NCI-H146 treated with DMSO at 0.1 percent for 48 hours (cell line): ENCODE measurements at regions not wholly inside any gene's neighbourhood (a gene's known extent, or its start where the extent isn't known, plus 50 kb on each side); places are given as distances from the start of the nearest gene placed in this dataset.
"Not testable (repeated sequence)": the region's sequence is repeated elsewhere in the genome, so short reads cannot be mapped to it uniquely, and the experiment has no call there.

Experiments
- DNase-seq: peaks from one replicate; lab custom pipeline; 2025; ENCODE audit not compliant: unreplicated experiment; lab: John Stamatoyannopoulos, UW

DNA sequence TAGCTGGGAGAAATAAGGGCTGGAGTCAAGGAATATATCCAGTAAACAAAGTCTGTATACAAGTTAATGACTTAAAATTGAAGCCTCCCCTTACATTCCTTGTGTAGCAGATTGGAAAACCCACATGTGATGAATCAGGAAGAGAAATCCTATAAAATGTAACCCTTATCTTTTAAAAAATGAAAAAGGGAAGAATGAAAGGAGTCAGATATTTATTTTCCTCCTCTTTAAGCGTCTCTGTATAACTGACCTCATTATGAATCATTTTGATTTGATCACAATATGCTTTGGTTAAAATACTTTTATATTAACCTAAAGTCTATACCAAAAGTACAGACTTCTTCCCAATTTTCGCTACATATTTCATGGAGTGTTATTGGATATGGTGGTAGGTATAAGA lies 316.3 kb upstream of the STAC start:
- no peak for DNase-seq

GRCh38 chr3:36065321-36065720 lies 315.0 kb upstream of the STAC start:
- DNase-seq: no peak

GRCh38 chr3:36075491-36075890 lies 304.8 kb upstream of the STAC start:
- no peak for DNase-seq

- DNase-seq: no peak
Observed at GRCh38 chr3:36077320-36077719, 303.0 kb upstream of the STAC start.

GRCh38 chr3:36082958-36083357 lies 297.3 kb upstream of the STAC start:
- DNase-seq: not testable (repeated sequence)

DNA sequence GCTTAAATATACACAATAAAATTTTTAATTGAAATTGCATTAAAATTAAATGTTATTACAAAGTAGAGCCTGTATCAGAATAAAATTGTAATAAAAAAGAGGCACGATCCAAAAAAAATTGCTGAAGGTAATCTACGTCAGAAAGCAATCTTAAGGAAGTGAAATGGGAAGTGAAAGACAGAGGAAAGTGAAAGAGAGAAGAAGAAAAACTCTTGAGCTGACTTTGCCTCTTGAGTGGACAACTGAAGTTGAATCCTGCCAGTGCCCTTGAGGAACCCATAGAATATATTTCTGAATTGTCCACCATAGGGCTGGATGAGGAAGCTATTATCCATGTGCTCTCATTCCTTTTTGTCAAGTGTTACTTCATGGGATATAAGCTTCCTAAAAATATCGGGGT lies 285.1 kb upstream of the STAC start:
- no peak for DNase-seq

DNA sequence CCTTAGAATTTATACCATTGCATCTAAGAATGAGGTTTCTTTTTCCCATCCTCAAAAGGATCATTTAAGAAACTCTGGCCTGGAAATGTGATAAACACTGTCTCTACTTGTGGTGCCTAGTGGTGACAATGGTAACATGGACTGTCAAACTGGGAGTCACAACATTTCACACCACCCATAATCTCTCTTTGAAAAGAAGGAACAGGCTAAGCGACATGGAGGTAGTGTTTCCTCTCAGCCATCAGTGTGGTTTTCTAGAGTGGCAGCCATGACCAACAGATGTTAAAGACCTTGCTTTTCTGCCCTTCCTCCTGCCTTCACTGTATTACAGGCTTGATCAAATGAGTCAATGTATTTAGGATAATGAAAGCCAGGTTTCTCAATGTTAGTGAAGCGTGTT lies 283.1 kb upstream of the STAC start:
- no peak for DNase-seq

DNA sequence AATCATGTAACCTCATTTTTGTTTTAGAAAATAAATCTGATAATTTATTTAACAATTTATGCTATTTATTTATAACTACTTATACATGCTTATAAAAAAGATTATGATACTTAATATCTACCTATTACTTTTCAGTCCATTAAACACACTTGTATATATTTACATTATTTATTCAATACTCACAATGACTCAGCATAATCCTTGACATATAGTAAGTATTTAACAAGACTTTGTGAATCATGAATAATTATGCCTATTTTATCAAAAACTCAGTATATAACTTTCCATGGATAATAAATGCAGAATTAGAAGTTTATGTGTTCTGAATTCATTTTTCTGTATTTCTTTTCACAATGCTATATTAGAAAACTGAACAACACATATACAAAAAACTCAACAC lies 266.0 kb upstream of the STAC start:
- DNase-seq: no peak

GRCh38 chr3:36124118-36124796 lies 256.0 kb upstream of the STAC start:
- DNase-seq: no peak

DNA sequence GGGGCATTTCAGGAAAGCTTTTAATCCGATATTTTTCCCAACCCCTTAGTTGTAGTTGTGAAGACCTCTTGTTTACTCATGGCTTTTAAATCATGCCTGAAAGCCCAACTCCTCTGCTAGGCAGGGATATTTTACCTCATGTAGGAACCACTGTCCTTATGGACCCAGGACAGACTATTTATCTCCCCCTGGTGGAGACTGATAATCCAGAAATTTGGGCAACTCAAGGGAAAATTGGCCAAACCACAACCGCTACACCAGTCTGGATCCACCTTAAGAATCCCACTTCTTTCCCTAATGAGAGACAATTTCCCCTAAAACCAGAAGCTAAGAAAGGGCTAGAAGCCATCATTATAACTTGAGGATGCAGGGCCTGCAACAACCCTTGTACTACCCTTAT lies 248.1 kb upstream of the STAC start:
- no peak for DNase-seq

GRCh38 chr3:36135863-36136262 lies 244.4 kb upstream of the STAC start:
- no peak for DNase-seq

- DNase-seq: no peak
Observed at GRCh38 chr3:36142746-36143145, 237.6 kb upstream of the STAC start.

DNA sequence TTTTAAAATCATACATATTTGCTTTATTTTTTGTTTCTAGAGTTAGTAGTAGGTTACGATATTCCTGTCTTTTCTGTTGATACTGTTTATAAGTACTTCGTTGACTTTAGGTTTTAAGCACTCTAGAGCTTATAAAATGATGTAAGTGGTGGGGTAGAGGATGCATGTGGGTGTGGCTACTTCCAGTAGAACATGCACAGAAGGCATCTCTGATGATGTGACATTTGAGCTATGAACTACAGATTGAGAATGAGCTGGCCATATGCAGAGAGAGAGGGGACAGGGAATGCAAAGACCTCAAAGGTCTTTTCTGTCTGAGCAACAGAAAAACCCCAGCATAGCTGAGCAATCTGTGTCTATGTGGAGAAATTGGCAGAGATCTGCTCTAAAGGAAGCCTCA lies 233.9 kb upstream of the STAC start:
- no peak for DNase-seq

- no peak for DNase-seq
Observed at GRCh38 chr3:36147934-36148558, 232.3 kb upstream of the STAC start.

DNA sequence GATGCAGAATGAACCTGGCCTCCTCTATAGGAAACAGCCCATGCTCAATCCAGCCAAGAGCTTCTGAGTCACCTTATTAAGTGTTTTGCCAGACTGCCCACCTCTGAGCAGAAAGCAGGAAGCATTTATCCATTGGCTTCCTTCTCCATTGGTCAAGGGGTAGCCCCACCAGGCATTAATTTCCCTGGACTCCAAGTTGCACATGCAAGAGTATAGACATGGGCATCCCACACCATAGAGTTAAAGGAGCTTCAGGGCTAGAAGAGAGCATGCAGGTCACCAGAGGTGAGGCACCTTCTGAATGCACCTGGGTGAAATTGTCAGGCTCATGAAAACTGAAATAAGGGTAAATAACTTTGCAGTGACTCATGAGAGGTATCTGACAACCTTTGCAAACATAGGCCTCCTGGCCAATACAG lies 230.8 kb upstream of the STAC start:
- DNase-seq: no peak

DNA sequence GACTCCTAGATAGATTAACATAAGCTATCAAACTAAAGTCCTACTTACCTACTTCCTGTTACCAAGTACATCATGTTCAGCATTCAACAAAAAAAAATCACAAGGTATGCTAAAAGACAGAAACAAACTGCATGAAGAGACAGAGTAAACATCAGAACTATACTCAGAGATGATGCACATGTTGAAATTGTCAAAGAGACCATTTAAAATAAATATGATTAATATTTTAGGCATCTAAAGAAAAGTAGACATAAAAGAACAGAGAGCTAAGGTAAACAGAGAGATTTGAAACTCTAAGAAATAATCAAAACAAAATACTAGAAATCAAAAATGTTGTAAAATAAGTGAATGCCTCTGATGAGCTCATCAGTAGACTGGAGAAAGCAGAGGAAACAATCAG lies 224.8 kb upstream of the STAC start:
- no peak for DNase-seq

GRCh38 chr3:36164400-36164799 lies 215.9 kb upstream of the STAC start:
- no peak for DNase-seq

DNA sequence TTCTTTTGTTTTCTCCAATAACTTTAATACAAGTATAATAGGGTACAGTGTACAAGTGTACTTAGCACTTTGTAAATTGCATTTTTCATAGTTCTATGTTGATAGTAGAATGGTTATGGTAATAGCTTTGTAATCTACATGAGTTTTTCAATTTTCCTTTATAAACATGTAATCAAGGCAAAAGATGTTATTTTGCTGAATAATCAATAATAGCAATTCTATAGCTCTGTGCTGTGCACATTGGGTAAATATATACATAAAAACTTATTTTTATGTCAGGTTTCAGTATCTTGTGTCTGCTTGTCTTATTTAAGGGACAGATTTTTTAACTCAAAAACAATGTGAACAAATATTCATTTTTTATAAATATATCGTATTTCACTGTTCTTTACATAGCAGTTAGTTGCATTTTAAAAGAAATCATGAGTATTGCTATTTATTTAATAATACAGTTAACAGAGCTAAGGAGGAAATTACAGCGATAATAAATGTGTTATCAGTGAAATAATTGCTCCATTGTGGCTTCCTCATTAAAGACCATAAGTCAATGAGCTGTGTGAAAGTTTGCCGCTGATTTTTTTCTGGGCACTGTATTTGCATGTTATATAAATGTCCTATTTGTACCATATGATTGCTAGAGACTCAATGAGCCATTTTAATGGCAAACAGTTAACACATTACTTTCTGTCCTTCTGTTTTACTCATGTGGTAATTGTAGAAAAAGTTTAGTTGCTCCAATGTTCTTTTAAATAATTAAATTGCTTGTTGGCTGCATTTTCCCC lies 214.6 kb upstream of the STAC start:
- no peak for DNase-seq

DNA sequence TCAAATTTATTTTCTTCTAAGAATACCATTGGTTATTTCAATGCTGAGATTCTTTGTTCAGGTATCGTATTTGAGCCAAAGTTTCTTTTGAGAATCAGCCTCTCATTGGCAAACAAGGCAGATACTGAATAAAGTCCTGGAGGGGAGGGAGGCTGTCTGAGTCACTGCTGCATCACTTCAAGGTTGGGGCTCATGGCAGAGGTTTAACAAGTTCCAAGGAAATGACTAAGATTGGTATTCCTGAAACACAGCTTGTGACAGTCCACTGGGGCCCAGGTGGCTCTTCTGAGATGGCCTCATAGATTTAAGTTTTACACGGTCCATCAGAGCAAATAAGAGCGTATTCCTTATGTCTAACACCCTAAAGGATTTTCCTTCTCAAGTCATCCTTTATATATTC lies 213.8 kb upstream of the STAC start:
- no peak for DNase-seq

GRCh38 chr3:36172699-36173098 lies 207.6 kb upstream of the STAC start:
- no peak for DNase-seq

DNA sequence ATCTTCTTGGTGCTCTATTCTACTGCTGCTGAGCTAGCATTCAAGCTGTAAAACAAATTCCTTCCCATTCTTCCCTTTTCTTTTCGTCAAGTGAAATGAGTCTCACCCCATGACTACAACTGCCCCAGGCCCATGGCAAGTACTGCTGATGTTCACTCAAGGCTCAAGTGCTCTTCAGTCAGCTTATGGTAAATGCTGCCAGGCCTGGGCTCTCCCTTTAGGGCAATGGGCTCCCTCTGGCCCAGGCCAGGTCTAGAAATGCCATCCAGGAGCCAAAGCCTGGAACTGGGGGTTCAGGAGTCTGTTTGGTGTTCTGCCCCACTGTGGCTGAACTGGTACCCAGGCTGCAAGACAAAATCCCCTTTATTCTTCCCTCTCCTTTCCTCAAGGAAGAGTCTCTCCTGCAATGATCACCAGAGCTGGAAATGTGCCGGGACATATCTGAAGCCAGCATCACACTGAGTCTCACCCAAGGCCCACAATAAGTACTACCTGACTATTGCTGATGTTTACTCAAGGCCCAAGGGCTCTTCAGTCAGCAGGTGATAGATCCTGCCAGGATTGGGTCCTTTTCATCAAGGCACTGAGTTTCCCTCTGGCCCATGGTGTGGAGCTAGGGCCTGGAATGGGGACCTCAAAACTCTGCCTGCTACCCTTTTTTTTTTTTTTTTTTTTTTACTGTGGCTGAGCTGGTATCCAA lies 205.0 kb upstream of the STAC start:
- DNase-seq: no peak
